NCI-H2107 treated with DMSO at 0.1 percent for 48 hours (cell line): ENCODE measurements at regions not wholly inside any gene's neighbourhood (a gene's known extent, or its start where the extent isn't known, plus 50 kb on each side); places are given as distances from the start of the nearest gene placed in this dataset.
A peak's percentile ranks its signal among the peaks of the same experiment; 100 is the strongest.

Experiments
- DNase-seq: peaks from one replicate; lab custom pipeline; 2025; ENCODE audit not compliant: unreplicated experiment; lab: John Stamatoyannopoulos, UW

DNA sequence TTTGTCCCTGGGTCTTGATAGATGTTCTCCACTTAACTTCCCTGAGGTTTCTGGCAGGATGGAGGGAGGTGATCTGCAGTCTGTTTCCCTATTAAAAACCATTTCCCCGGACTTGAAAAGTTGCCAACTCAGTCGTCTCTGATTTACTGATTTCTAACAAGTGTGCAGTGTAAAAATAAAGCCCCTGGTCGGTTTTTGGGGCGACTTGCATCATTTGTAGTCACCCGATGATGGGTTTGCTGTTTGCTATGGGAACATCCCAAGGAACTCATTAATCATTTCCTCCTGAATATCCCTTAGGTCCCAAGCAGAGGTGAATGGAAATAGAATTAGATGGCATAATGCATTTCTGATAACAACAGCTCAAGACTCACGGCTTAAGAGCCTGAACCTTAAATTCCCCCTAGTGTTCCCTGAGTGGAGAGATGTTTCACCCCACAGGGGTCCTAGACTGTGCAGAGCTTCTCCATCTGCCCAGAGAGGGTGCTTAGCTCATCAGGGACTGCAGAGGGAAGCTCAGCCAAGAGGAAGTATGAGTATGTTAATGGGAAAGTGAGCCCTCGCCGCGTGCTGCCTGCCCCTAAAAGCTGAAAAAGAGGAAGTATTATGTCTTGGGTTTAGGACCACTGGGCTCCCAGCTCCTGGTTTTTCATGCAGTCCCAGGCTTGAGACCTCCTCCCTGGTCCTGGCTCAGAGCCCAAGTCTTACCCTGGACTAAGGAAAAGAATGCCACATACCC lies 115.1 kb upstream of the DAP start:
- DNase-seq = no peak

DNA sequence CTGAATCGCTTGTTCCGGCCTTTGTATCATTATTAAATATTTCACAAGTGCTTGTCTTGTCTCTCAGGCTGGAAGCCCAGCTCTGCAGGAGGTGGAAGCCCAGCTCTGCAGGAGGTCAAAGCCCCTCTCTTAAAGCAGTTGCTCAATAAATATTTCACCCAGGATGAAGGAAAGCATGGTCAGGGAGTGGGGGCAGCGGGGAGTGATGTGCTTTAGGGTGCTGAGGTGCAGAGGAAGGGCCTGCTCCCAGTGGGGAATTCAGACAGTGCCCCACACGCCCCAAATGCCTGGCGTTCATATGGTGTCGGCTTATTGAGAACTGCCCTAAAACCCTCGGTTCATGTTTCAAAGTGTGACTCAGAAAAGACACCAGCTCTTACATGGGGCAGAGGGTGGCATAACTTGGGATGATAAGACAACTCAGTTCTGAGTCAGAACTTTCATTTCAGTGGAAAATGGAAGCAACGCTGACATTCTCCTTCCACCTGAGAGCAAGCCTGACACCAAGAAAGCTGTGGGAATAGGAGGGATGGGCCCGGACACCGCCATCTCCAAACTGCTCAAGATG lies 114.3 kb upstream of the DAP start:
- no peak for DNase-seq

DNA sequence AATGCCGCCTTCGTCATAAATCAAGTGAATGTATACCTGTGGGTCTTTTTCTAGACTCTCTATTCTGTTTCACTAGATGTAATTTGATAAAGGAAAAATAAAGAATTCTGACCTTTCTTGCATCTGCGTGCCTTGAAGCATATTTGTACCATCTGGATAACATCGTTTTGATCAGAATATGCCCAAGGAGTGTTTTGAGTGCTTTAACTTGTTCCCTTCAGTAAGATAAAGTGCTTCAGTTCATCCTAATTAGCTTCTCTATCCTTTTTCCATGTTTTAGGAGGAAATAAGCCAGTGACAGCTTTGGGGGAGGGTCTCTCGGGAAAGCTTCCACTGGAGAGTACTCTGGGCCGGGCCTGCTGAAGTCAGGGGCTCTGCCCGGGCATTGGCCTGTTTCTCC lies 113.5 kb upstream of the DAP start:
- no peak for DNase-seq

DNA sequence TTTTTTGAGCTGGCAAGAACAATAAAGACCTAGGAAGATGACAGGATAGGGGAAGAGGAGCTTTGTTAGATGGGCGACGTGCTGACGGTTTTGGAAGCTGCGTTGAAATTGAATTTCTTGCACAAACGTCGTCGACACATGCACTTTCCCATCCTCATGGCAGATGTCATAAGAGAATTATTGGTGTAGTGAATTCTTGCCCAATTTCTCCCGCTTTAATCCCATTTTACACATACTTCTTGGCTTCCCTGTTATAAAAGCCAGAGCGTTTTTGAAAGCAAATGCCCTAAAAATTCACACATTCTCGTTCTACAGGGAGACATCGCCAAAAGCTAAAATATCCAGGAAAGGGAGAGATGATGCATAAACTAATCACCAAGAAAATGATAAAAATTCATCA lies 109.8 kb upstream of the DAP start:
- DNase-seq = no peak

DNA sequence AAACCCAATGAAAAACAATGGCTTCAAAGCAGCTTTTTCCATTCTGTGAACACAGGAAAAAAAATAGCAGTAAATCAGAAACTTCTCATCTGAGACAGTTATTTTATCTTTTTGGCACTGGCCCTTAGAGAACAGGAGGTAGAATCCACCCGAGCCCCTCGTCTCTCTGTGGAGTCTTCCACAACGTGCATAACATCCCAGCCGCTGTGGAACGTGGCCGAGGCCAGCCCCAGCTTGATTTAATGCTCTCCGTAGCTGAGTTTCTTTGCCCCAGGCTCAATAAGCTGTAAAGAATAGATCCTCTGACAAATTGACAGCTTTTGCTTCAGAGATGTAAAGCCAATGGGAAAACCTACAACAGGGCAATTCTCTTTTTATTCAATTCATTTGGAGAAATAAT lies 107.9 kb upstream of the DAP start:
- DNase-seq = no peak

DNA sequence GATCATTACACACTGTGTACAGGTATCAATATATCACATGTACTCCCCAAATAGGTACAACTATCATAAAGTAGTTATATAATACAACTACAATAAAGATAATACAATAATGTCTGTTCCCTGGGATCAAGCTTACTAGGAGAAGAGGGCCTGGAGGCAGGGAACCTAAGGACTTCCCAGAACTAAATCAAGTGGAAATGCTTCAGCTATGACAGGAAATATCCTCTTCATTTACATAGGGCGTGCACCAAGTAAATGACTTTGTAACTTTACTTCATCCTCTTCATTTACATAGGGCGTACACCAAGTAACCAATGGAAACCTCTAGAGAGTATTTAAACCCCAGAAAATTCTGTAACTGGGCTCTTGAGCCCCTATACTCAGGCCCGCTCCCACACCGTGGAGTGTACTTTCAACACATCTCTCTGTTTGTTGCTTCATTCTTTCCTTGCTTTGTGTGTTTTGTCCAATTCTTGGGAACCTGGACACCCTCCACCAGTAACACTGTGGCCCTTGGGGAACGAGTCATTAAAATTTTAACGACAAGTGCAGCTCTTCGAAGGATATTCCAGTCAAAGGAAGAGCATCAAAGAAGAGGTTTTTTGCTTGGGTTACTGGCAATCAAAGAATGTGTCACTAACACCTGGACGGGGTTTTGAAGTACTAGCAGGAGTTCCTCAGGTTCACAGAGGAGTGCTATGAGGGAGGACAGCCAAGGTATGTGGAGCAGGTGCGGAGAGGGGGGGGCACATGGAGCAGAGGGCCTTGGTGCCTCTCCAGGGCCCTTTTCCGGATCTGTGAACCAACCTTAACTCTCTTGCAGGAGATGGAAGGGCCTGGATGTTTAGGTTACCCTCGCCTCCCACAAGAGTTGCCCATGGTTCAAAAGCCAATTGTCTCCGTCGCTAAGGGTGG lies 106.6 kb upstream of the DAP start:
- no peak for DNase-seq

DNA sequence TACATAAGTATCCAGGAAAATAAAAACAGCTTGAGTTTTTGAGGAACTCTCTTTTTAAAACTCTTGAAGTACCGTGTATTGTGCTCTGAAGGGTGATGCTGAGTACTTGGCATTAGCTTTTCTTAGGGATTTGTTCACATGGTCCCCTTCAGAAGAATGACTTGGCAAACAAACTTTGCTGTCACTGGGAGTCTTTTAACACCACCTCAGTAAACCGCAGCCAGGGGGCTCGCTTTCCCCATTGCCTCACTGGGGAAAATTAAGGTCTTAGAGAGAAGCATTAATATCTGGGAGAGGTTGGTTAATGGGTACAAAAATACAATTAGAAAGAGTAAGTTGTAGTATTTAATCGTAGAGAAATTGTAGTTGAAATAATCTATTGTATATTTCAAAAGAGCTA lies 105.9 kb upstream of the DAP start:
- no peak for DNase-seq

DNA sequence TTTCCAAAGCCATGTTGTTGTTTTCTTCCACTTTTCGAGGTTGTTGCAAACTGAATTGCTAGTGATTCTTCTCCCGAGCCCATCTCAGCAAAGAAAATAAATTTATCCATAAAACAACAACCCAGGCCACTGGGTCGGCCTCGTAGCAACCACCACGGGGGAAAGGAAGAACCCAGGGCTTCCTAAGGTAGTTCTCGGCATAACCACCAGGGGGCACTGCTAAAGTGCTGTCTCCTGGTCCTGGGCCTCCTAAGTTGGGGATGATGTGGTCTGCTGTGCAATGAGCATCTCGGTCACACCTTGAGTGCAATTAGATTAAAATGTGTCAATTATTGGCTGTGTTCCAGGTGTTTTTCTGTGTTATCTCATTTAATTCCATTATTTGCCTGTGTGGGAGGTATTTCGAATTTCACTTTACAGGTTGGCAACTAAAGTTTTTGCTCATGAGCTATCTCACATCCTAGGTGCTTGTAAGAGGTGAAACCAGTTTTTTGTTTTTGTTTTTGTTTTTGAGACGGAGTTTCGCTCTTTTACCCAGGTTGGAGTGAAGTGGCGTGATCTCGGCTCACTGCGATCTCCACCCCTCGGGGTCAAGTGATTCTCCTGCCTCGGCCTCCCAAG lies 102.8 kb upstream of the DAP start:
- peak; percentile 43 for DNase-seq

DNA sequence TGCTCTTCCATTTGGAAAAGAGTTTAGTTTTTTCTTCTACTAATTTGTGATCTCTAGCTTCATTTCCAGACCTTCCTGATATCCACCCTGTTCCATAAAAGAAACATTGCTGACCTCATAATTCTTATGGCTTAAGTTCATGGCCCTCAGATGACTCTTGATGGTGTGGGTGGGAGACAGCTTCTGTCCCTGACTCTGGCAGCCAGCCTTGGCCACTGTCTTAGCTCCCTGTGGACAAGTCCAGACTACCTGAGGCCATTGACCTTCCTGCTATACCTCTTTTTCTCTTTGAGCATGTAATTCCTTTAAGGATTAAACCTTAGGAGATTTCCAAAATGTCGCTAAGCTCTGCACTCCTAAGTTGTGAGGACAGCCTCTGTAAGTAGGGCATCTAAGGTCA lies 101.1 kb upstream of the DAP start:
- no peak for DNase-seq

DNA sequence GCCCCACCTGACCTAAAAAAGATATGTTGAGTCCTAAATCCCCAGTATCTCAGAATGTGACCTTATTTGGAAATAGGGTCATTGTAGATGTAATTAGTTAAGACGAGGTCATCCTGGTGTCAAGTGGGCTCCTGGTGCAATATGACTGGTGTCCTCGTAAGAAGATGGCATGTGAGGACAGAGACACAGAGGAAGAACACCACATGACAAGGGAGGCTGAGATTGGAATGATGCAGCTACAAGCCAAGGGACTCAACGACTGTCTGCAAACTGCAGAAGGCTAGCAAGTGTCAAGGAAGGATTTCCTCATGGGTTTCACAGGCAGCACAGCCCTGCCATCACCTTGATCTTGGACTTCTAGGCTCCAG lies 100.4 kb upstream of the DAP start:
- no peak for DNase-seq

DNA sequence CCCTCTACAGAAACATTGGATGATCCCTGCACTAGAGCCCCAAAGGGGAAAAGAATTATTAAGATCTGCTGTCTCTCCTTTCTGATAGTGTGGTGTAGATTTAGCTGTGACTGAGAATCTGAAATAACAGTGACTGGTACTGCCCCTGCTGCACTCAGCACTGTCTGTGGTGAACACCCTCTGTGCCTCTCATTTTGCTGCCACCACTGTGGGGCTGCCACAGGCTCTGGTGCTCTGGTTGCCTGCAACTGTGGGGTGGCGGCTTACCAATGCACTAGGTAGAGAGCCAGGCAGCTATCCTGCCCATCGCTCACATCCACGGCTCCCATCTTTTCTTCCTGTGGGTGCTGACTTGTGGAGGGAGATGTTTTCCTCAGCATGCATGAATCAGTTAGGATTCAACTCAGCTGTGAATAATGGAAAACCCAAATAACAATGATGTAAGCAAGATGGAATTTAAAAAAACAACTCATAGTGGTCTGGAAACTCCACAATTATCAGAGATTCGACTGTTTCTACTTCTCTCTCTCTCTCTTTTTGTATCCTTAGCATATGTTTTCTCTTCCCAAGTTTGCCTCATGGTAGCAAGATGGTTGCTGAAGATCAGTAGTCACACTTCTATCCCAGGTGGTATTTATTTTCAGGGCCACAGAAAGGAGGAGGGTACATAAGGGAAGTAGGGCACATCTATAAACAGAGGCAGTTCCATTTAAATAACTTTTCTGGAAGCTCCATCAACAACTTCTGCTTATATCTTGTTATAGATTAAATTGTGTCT lies 99.8 kb upstream of the DAP start:
- DNase-seq = no peak

DNA sequence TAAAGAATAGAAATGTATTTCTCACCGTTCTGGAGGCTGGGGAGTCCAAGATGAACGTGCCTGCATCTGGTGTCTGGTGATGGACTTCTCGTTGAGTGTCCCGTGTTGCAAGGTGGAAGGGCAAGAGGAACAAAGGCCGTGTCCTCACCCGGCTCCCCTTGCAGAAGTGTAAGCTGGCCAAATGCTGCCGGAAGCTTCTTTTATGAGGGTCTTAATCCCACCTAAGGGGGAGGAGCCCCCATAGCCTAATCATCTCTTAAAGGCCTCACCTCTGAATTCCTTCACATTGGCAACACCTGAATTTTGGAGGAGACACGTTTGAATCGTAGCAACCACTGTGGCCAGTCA lies 99.1 kb upstream of the DAP start:
- no peak for DNase-seq

DNA sequence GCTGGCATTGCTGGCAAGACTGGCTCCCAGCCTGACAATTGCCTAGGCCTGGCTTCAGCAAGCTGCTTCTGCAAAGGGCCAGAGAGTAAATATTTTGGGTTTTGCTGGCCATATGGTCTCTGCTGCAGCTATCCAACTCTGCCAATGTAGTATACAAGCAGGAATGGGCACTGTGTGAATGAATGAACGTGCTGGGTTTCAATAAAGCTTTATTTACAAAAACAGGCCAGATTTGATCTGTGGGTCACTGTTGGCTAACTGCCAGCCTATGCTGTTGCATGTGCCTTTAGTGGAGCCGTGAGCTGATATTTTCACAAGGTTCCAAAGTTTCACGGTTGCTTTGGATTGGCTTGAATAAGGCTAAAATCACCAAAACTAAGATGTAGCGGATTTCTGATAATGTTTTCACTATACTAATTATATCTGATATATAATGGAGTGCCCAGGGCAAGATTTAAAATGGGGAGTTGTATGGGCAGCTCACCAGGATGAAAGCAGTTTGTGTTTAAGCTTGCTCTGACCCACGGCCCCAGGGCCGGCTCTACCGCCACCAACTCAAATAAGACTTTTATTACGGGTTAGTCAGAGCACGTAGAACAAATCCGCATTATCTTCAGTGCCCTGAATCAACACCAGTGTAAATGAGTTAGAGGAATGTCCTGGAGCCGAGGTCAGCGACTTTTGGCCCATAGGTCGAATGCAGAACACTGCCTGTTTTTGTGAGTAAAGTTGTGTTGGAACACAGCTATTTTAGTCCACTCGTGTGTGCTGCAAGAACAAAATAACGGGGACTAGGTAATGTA lies 98.6 kb upstream of the DAP start:
- no peak for DNase-seq

DNA sequence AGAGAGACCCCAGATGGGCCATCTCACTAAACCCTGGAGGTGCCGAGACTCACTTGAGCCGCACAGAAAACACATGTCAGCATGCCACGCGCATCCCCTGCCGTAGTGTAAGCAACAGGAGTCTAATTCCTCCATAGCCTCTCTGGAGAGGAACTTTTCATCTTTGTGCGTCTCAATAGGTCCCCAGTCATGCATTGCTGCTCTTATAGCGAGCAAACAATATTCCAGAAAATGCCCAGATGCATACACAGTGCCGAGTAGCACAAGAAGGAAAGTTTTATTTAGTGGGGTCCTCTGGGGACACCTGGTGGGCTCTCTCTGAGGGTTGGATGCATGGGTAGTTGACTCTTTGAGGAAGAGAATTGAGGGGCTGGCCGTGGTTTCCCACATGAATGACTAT lies 97.9 kb upstream of the DAP start:
- DNase-seq = no peak

DNA sequence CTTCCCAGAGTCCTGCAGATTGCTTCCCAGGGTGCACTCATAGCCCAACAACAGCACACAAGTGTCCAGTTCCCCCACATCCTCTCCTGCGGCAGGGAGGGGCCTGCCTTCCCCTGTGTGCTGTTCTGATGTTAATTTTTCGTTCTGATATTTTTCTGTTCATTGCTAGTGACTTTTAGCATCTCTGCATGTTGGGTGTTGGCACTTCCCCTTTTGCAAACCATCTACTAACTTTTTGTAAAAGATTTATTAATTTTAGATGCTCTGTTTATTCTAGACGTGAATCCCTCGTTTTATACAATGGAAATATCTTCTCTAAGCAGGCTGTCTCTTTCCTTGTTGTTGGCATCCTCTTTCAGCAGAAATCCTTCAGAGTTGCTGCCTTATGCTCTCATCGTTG lies 97.3 kb upstream of the DAP start:
- DNase-seq = no peak

DNA sequence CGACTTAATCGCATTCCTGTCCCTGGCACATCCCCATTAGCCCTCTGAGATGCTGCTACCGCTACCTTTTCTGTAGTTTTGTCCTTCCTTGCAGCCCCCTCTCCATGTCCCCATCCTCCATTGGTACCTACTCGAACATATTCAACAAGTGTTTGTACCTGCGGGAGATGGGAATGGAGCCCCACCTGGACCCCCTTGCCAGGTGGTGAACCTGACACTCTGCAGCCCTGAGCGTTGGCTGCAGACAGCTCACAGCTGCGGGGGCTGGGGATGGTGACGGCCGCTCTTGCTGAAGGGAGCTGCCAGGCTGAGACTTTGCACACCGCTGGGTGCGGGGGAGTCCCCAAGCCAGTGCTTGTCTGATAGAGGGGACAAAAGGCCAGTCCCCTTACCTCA lies 96.3 kb upstream of the DAP start:
- DNase-seq = no peak

DNA sequence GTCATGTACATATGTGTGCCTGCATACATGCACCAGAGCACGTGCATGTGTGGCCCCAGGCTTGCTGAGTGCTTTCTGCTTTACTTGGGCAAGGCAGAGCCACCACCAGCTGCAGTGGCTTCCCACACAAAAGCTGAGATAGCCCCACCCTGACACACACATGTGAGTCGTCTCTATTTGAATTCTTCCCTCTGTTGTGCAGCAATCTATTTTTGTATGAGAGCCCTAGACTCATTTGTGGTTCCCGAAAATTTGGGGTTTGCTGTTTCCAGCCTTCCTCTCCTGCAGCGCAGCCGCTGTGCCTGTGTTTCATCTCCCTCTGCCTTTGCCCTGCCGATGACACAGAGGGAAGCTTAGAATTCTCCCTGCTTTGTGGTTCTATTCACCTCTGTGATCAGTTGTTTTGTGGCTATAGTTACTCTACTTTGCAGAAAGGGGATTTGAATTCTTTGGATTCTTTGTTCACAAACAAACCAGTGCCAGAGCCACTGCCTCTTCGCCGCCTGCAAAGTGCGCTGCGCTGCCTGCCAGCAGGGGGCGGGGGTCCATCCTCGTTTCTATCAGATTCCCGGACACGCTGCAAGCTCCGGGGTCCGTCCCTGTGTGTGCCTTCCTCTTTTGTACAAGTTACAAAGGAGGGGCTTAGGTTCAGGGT lies 95.8 kb upstream of the DAP start:
- DNase-seq = no peak

DNA sequence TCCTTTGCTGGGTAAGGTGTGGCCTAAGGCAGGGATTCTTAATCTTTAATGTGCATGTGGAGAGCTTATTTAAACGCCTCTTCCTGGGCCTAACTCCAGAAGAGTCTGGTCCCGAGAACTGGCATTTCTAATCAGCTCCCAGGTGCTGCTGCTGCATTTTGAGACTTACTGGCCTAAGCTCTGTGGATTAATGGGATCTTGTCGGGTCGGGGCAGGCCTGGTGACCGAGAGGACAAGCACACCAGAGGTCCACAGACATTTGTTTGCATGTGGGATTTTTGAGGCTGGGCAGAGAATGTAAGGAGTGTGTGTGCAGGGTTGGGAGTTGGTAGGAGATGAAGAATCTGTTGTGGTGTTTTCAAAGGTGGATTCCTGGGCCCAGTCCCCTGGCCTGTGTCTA lies 95.0 kb upstream of the DAP start:
- DNase-seq = no peak

DNA sequence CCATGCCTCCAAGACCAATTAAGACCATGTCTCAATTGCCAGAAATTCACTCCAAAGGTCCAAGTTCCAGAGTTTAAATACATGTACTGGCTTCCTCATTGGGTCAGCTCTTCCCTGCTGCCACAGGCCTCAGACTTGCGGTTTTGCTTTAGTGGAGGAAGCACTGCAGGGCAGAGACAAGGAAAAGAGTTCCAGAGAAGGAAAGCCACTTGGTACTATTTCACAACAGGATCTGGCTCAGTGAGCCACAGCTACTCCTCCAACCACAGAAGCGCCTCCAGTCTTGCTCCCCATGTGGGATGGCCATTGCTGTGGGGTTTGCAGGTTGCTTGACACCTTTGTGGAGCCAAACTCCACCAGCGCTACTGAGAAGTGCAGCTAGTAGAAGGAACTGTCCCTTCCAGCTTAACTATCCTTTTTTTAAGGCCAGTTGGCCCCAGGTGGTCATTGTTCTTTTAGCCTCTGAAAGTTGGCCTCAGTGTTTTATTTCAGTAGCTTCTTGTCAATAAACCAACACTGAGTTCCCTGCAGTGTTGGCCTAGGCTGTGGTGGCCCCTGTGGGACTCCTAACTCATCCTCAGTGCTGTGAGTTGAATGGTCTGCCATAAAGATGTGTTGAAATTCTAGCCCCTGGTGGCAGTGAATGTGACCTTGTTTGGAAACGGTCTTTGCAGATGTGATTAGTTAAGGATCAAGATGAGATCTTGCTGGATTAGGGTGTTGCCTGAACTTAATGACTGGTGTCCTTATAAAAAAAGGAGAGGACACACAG lies 93.7 kb upstream of the DAP start:
- no peak for DNase-seq
